OCI-LY3 (cell line): ENCODE measurements at regions not wholly inside any gene's neighbourhood (a gene's known extent, or its start where the extent isn't known, plus 50 kb on each side); places are given as distances from the start of the nearest gene placed in this dataset.

Experiments used
- H2AFZ ChIP-seq: fragments of 200-600, 300-600 bp; shearing (Covaris generic); 2 replicates; pipeline ENCODE4 v1.6.0; 2014; ENCODE audit warnings: antibody characterized with exemption, low read depth, low read length
- H3K27ac ChIP-seq: fragments of 200-600, 300-600 bp; sonication (generic); 2 replicates; pipeline ENCODE4 v1.5.1; 2014; ENCODE audit warnings: mild to moderate bottlenecking, low read length, moderate library complexity, mixed read lengths
- H3K27me3 ChIP-seq: fragments of 200-600, 300-600 bp; sonication (generic); 2 replicates; pipeline ENCODE4 v1.6.1; 2014; ENCODE audit warnings: low read depth, low read length, mixed read lengths
- H3K36me3 ChIP-seq: fragments of 200-600, 300-600 bp; sonication (generic); replicated peaks from 2 replicates; pipeline ENCODE3; 2014; ENCODE audit warnings: low read depth, low read length, mixed read lengths
- H3K4me1 ChIP-seq: fragments of 300-600, 200-600 bp; sonication (generic); 2 replicates; pipeline ENCODE4 v1.6.1; 2014; ENCODE audit warnings: low read length, mixed read lengths
- H3K4me2 ChIP-seq: fragments of 200-600, 300-600 bp; sonication (generic); 2 replicates; pipeline ENCODE4 v1.6.1; 2014; ENCODE audit warnings: low read length, mixed read lengths
- H3K4me3 ChIP-seq: fragments of 300-600, 200-600 bp; sonication (generic); 2 replicates; pipeline ENCODE4 v1.5.1; 2014; ENCODE audit warnings: antibody characterized with exemption, mild to moderate bottlenecking, low read length, moderate library complexity
- H3K79me2 ChIP-seq: fragments of 300-600, 200-600 bp; shearing (Covaris generic); 2 replicates; pipeline ENCODE4 v1.6.1; 2014; ENCODE audit warnings: mild to moderate bottlenecking, low read length, mixed read lengths
- H3K9ac ChIP-seq: fragments of 300-600, 200-600 bp; shearing (Covaris generic); 2 replicates; pipeline ENCODE4 v1.6.0; 2014; ENCODE audit warnings: mild to moderate bottlenecking, low read length, moderate library complexity
- H3K9me3 ChIP-seq: fragments of 200-600, 300-600 bp; shearing (Covaris generic); 2 replicates; pipeline ENCODE4 v1.6.1; 2014; ENCODE audit warnings: low read length, mixed read lengths; ENCODE audit not compliant: insufficient read depth
- H4K20me1 ChIP-seq: fragments of 200-600, 300-600 bp; sonication (generic); 2 replicates; pipeline ENCODE4 v1.6.1; 2016; ENCODE audit warnings: low read length, mixed read lengths; ENCODE audit not compliant: insufficient read depth
- CTCF ChIP-seq: fragments of 200-600, 300-600 bp; sonication (generic); IDR thresholded peaks from 2 replicates; pipeline ENCODE4 v1.5.1; 2014; ENCODE audit warnings: antibody characterized with exemption, low read length, low read depth
- EZH2phosphoT487 ChIP-seq: fragments of 200-600 bp; shearing (Covaris generic); IDR thresholded peaks from 2 replicates; pipeline ENCODE4 v1.6.1; 2018; ENCODE audit warnings: antibody characterized with exemption, mixed run types, low read depth

DNA sequence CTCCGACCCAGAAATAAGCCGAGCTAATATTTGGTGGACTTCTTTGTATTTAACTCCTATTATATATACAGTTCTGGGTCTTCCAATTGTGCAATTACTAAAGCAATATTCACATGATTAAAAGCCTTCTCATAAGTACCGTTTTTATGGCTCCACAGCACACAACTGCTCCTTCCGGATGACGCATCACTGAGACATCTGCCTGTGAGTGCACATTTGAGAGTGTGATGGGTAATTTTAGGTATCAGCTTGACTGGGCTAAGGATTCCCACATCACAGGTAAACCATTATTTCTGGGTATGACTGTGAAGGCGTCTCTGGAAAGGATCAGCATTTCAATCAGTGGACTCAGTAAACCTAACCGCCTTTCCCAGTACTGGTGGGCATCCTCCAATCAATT lies 77.5 kb upstream of the SYK start:
- no peak overlapping the region for H3K4me2 ChIP-seq
- H3K9me3 ChIP-seq, result no peaks in the 10 kb centered on the region
- H3K4me1 ChIP-seq, result peaks cover 11% of the 10 kb centered on the region
- no peaks in the 10 kb centered on the region for H3K36me3 ChIP-seq
- H3K27ac ChIP-seq, result no peak overlapping the region
- TF ChIP-seq CTCF, result no peak
- no peak for TF ChIP-seq EZH2phosphoT487
- H3K27me3 ChIP-seq, result no peaks in the 10 kb centered on the region
- no peaks in the 10 kb centered on the region for H3K79me2 ChIP-seq
- no peak overlapping the region for H3K9ac ChIP-seq
- H2AFZ ChIP-seq, result no peak overlapping the region; the same call in 1 of the 2 replicates
- no peaks in the 10 kb centered on the region for H4K20me1 ChIP-seq
- no peak overlapping the region for H3K4me3 ChIP-seq

DNA sequence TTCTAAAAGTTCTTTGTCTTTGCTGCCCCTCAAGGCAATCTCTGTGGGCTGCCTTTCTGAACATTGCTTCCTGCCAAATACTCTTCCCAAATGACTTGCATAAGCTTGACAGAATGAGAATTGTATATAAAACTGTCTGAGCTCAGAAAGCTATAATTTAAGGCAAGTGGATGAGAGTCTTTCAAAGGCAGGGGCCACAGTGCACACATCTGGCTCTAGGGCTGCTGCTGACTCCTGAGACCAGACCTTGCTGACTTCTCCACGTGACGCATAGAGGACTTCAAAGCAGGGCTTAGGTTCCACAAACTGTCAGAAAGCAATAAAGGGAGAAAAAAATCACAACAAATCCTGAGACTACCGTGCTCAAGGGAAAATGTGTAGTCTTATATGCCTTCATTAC lies 79.4 kb upstream of the DIRAS2 start:
- no peak overlapping the region for H3K27ac ChIP-seq
- no peaks in the 10 kb centered on the region for H3K79me2 ChIP-seq
- no peak overlapping the region for H3K4me3 ChIP-seq
- no peak overlapping the region for H2AFZ ChIP-seq
- no peaks in the 10 kb centered on the region for H3K36me3 ChIP-seq
- H3K4me1 ChIP-seq, result peaks cover 11% of the 10 kb centered on the region
- H3K4me2 ChIP-seq, result no peak overlapping the region
- H3K9me3 ChIP-seq, result no peaks in the 10 kb centered on the region
- TF ChIP-seq CTCF (no peak), EZH2phosphoT487 (no peak)
- H4K20me1 ChIP-seq, result no peaks in the 10 kb centered on the region
- no peaks in the 10 kb centered on the region for H3K27me3 ChIP-seq
- H3K9ac ChIP-seq, result no peak overlapping the region

GRCh38 chr9:90720621-90721265 lies 78.1 kb upstream of the DIRAS2 start:
- Histone ChIP-seq H3K27me3 (no peaks in the 10 kb centered on the region), H3K79me2 (no peaks in the 10 kb centered on the region), H3K36me3 (no peaks in the 10 kb centered on the region), H2AFZ (no peak overlapping the region), H3K27ac (no peak overlapping the region), H4K20me1 (no peaks in the 10 kb centered on the region), H3K4me2 (no peak overlapping the region), H3K9ac (no peak overlapping the region), H3K4me1 (peaks cover 11% of the 10 kb centered on the region), H3K9me3 (no peaks in the 10 kb centered on the region), H3K4me3 (no peak overlapping the region)
- TF ChIP-seq CTCF (no peak), EZH2phosphoT487 (no peak)

GRCh38 chr9:90706230-90706629 lies 63.6 kb upstream of the DIRAS2 start:
- H3K27ac ChIP-seq, result no peak overlapping the region
- H3K79me2 ChIP-seq, result no peaks in the 10 kb centered on the region
- no peaks in the 10 kb centered on the region for H3K4me1 ChIP-seq
- no peaks in the 10 kb centered on the region for H3K9me3 ChIP-seq
- TF ChIP-seq EZH2phosphoT487 (no peak), CTCF (no peak)
- no peaks in the 10 kb centered on the region for H3K36me3 ChIP-seq
- 0 out of 2 replicates have a peak, but pooled peaks cover 2% of the 10 kb centered on the region for H3K27me3 ChIP-seq
- no peak overlapping the region for H2AFZ ChIP-seq
- no peak overlapping the region for H3K4me2 ChIP-seq
- H4K20me1 ChIP-seq, result no peaks in the 10 kb centered on the region
- H3K9ac ChIP-seq, result no peak overlapping the region
- H3K4me3 ChIP-seq, result no peak overlapping the region
